ENCODE measurements at regions not wholly inside any gene's neighbourhood (a gene's known extent, or its start where the extent isn't known, plus 50 kb on each side); places are given as distances from the start of the nearest gene placed in this dataset.
"Not testable (repeated sequence)": the region's sequence is repeated elsewhere in the genome, so short reads cannot be mapped to it uniquely, and the experiment has no call there.

- DNase-seq (ENCODE audit: low spot score), result no peak
Measured at GRCh38 chr5:17690473-17690872, 56.2 kb downstream of the TAF11L14 start.

GRCh38 chr5:17691762-17692161, 57.5 kb downstream of the TAF11L14 start:
- DNase-seq (ENCODE audit: low spot score), result no peak

- no peak for DNase-seq (ENCODE audit: low spot score)
Measured at GRCh38 chr5:17694371-17694770, 60.1 kb downstream of the TAF11L14 start.

- no peak for DNase-seq (ENCODE audit: low spot score)
Measured at GRCh38 chr5:17694914-17695313, 60.7 kb downstream of the TAF11L14 start.

- no peak for DNase-seq (ENCODE audit: low spot score)
Measured at GRCh38 chr5:17696627-17697026, 62.4 kb downstream of the TAF11L14 start.

- DNase-seq (ENCODE audit: low spot score), result no peak
Measured at GRCh38 chr5:17697671-17698070, 63.4 kb downstream of the TAF11L14 start.

- DNase-seq (ENCODE audit: low spot score), result no peak
Measured at GRCh38 chr5:17709011-17709710, 74.9 kb downstream of the TAF11L14 start.

GRCh38 chr5:17713301-17713700, 79.0 kb downstream of the TAF11L14 start:
- no peak for DNase-seq (ENCODE audit: low spot score)

GRCh38 chr5:17714186-17714585, 79.9 kb downstream of the TAF11L14 start:
- no peak for DNase-seq (ENCODE audit: low spot score)

- DNase-seq (ENCODE audit: low spot score), result no peak
Measured at GRCh38 chr5:17719592-17719991, 85.3 kb downstream of the TAF11L14 start.

- DNase-seq (ENCODE audit: low spot score), result no peak
Measured at GRCh38 chr5:17720071-17720470, 85.8 kb downstream of the TAF11L14 start.

GRCh38 chr5:17723876-17724275, 89.6 kb downstream of the TAF11L14 start:
- DNase-seq (ENCODE audit: low spot score), result no peak

GRCh38 chr5:17727098-17727497, 92.8 kb downstream of the TAF11L14 start:
- no peak for DNase-seq (ENCODE audit: low spot score)

- DNase-seq (ENCODE audit: low spot score), result no peak
Measured at GRCh38 chr5:17730421-17730820, 96.2 kb downstream of the TAF11L14 start.

- no peak for DNase-seq (ENCODE audit: low spot score)
Measured at GRCh38 chr5:17732351-17732923, 98.2 kb downstream of the TAF11L14 start.

- no peak for DNase-seq (ENCODE audit: low spot score)
Measured at GRCh38 chr5:17734011-17734410, 99.8 kb downstream of the TAF11L14 start.

- no peak for DNase-seq (ENCODE audit: low spot score)
Measured at GRCh38 chr5:17735761-17736160, 101.5 kb downstream of the TAF11L14 start.

GRCh38 chr5:17737092-17737491, 102.8 kb downstream of the TAF11L14 start:
- no peak for DNase-seq (ENCODE audit: low spot score)

GRCh38 chr5:17738446-17738845, 104.2 kb downstream of the TAF11L14 start:
- DNase-seq (ENCODE audit: low spot score), result no peak

- no peak for DNase-seq (ENCODE audit: low spot score)
Measured at GRCh38 chr5:17743580-17744435, 109.5 kb downstream of the TAF11L14 start.

GRCh38 chr5:17748201-17748600, 113.9 kb downstream of the TAF11L14 start:
- DNase-seq (ENCODE audit: low spot score), result no peak

GRCh38 chr5:17748941-17749340, 114.7 kb downstream of the TAF11L14 start:
- DNase-seq (ENCODE audit: low spot score), result no peak

- not testable (repeated sequence) for DNase-seq (ENCODE audit: low spot score)
Measured at GRCh38 chr5:17755406-17755805, 121.1 kb downstream of the TAF11L14 start.

Measured in kidney capillary endothelial cell (primary cell).